Karpas-422 (cell line): ENCODE measurements at regions not wholly inside any gene's neighbourhood (a gene's known extent, or its start where the extent isn't known, plus 50 kb on each side); places are given as distances from the start of the nearest gene placed in this dataset.

Experiments
- DNase-seq: peaks from one replicate; pipeline ENCODE4 v3.0.0-alpha.2; 2015
- H2AFZ ChIP-seq: fragments of 200-600 bp; sonication (generic); 2 replicates; pipeline ENCODE4 v1.6.1; 2014; ENCODE audit warnings: antibody characterized with exemption, low read length, mixed read lengths
- H3K27ac ChIP-seq: fragments of 200-600 bp; sonication (generic); 2 replicates; pipeline ENCODE4 v1.5.1; 2014; ENCODE audit warnings: mild to moderate bottlenecking, low read length, moderate library complexity
- H3K27me3 ChIP-seq: fragments of 200-600 bp; sonication (generic); 2 replicates; pipeline ENCODE4 v1.6.1; 2014; ENCODE audit warnings: low read length, mixed read lengths
- H3K36me3 ChIP-seq: fragments of 200-600 bp; sonication (generic); 2 replicates; pipeline ENCODE4 v1.6.1; 2014; ENCODE audit warnings: low read length, mixed read lengths; ENCODE audit not compliant: insufficient read depth
- H3K4me1 ChIP-seq: fragments of 200-600 bp; sonication (generic); 2 replicates; pipeline ENCODE4 v1.6.1; 2014; ENCODE audit warnings: mild to moderate bottlenecking, low read length, mixed read lengths
- H3K4me2 ChIP-seq: fragments of 200-600 bp; sonication (generic); 2 replicates; pipeline ENCODE4 v1.6.1; 2014; ENCODE audit warnings: low read length, low read depth, mild to moderate bottlenecking; ENCODE audit not compliant: poor library complexity, severe bottlenecking
- H3K4me3 ChIP-seq: fragments of 200-600 bp; sonication (generic); 2 replicates; pipeline ENCODE4 v1.5.1; 2014; ENCODE audit warnings: mild to moderate bottlenecking, antibody characterized with exemption, low read length, mixed read lengths
- H3K79me2 ChIP-seq: fragments of 200-600 bp; sonication (generic); 2 replicates; pipeline ENCODE4 v1.6.1; 2014; ENCODE audit warnings: mild to moderate bottlenecking, low read length, mixed read lengths
- H3K9ac ChIP-seq: fragments of 200-600 bp; sonication (generic); 2 replicates; pipeline ENCODE4 v1.6.0; 2014; ENCODE audit warnings: low read length
- H3K9me2 ChIP-seq: fragments of 200-600 bp; sonication (generic), shearing (Covaris generic); replicated peaks from 2 replicates; pipeline ENCODE4 v1.6.0; 2014; ENCODE audit warnings: mild to moderate bottlenecking, low read length, moderate library complexity; ENCODE audit not compliant: insufficient read depth
- H3K9me3 ChIP-seq: fragments of 300-700, 200-600 bp; sonication (generic); 2 replicates; pipeline ENCODE4 v1.6.1; 2014; ENCODE audit warnings: low read length, mixed read lengths
- H4K20me1 ChIP-seq: fragments of 200-600 bp; sonication (generic); 2 replicates; pipeline ENCODE4 v1.6.1; 2014; ENCODE audit warnings: mild to moderate bottlenecking, antibody characterized with exemption, low read length, low read depth; ENCODE audit not compliant: insufficient read depth

DNA sequence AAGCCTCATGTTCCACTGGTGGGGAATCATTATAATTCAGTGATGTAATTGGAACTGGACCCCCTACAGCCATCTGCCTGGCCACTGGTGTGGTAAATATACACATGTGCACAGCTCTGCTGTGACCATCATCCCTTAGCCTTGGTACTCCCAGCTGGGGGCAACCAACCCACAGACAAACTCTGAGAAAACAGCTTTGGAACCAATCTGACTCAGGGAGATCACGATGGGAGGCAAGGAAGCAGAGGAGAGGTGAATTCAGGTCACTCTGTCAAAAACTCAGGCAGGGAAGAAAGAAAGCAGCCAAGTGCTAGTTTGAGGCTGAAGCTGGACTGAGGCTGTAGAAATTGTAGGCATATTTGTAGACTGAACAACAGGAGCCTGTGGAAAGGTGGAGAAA lies 197.8 kb upstream of the GALNT2 start:
- Histone ChIP-seq H3K79me2 (no peaks in the 10 kb centered on the region), H2AFZ (no peak overlapping the region), H3K4me1 (no peaks in the 10 kb centered on the region), H3K4me2 (no peak overlapping the region), H3K9ac (no peak overlapping the region), H3K27ac (no peak overlapping the region), H3K36me3 (no peaks in the 10 kb centered on the region), H4K20me1 (no peaks in the 10 kb centered on the region), H3K9me2 (no peaks in the 10 kb centered on the region), H3K4me3 (no peak overlapping the region), H3K27me3 (no peaks in the 10 kb centered on the region), H3K9me3 (no peaks in the 10 kb centered on the region)
- no peak for DNase-seq

GRCh38 chr1:229869687-229870086 lies 197.4 kb upstream of the GALNT2 start:
- Histone ChIP-seq H4K20me1 (no peaks in the 10 kb centered on the region), H3K79me2 (no peaks in the 10 kb centered on the region), H3K4me1 (no peaks in the 10 kb centered on the region), H3K9me3 (no peaks in the 10 kb centered on the region), H3K4me2 (no peak overlapping the region), H3K27me3 (no peaks in the 10 kb centered on the region), H3K36me3 (no peaks in the 10 kb centered on the region), H3K27ac (no peak overlapping the region), H3K9me2 (no peaks in the 10 kb centered on the region), H3K9ac (no peak overlapping the region), H3K4me3 (no peak overlapping the region), H2AFZ (no peak overlapping the region)
- no peak for DNase-seq

DNA sequence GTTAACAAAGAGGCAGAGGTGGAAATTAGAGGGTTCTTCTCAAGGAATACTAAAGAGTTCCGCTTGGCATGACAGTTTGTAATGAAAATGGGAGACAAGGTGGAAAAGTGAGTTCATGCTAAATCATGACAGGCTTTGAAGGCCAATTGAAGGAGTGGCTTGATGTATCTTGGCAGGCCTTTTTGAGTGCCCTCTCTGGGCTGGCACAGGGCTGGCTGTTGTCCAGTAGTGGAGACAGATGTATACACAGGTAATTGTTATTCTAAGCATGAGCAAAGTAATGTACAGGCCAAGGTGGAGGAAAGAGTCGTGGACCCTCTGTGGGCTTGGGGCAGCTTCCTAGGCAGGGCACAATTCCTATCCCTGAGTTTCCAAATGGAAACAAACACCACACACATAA lies 196.7 kb upstream of the GALNT2 start:
- no peak overlapping the region for H3K4me3 ChIP-seq
- H3K36me3 ChIP-seq = no peaks in the 10 kb centered on the region
- no peaks in the 10 kb centered on the region for H3K79me2 ChIP-seq
- no peak overlapping the region for H3K4me2 ChIP-seq
- no peaks in the 10 kb centered on the region for H3K9me3 ChIP-seq
- H3K9me2 ChIP-seq = no peaks in the 10 kb centered on the region
- no peak for DNase-seq
- no peak overlapping the region for H2AFZ ChIP-seq
- no peak overlapping the region for H3K27ac ChIP-seq
- no peaks in the 10 kb centered on the region for H3K27me3 ChIP-seq
- no peaks in the 10 kb centered on the region for H3K4me1 ChIP-seq
- no peaks in the 10 kb centered on the region for H4K20me1 ChIP-seq
- H3K9ac ChIP-seq = no peak overlapping the region

DNA sequence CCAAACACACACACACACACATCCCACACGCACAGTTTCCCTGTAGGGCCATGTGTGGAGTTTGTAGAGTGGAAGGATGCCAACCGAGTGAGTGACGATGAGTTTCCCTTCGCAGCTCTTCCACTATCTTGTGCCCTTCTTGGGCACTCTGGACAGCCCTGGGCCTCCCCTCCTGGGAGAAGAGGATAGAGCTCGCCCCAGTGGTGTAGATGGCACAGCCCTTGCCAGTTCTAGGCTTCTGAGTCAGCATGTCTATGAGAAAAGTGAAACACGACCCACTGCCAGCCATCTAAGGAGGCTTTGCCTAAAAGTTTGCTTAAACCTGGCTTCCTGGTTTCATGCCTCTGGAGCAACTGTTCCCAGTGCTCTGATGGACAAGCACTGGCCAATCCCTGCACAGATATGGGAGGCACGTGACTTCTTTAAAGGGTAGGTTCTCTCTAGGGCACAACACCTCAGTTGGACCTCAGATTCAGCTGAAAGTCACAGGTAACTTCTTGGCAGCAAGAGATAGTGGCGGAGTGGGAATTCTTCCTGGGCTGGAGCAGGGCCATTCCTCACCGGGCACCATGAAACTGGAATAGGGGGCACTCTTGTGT lies 195.9 kb upstream of the GALNT2 start:
- no peak overlapping the region for H3K9ac ChIP-seq
- H3K27ac ChIP-seq = no peak overlapping the region
- no peak overlapping the region for H3K4me2 ChIP-seq
- no peaks in the 10 kb centered on the region for H3K27me3 ChIP-seq
- H3K9me2 ChIP-seq = no peaks in the 10 kb centered on the region
- no peaks in the 10 kb centered on the region for H3K4me1 ChIP-seq
- H2AFZ ChIP-seq = no peak overlapping the region
- no peak overlapping the region for H3K4me3 ChIP-seq
- no peaks in the 10 kb centered on the region for H3K9me3 ChIP-seq
- H3K36me3 ChIP-seq = no peaks in the 10 kb centered on the region
- no peaks in the 10 kb centered on the region for H4K20me1 ChIP-seq
- DNase-seq = no peak
- no peaks in the 10 kb centered on the region for H3K79me2 ChIP-seq

GRCh38 chr1:229874136-229874535 lies 192.9 kb upstream of the GALNT2 start:
- no peak overlapping the region for H3K4me3 ChIP-seq
- no peaks in the 10 kb centered on the region for H3K9me3 ChIP-seq
- no peaks in the 10 kb centered on the region for H3K79me2 ChIP-seq
- H3K27me3 ChIP-seq = no peaks in the 10 kb centered on the region
- no peak overlapping the region for H3K27ac ChIP-seq
- no peaks in the 10 kb centered on the region for H4K20me1 ChIP-seq
- H3K4me1 ChIP-seq = no peaks in the 10 kb centered on the region
- no peak overlapping the region for H2AFZ ChIP-seq
- no peak overlapping the region for H3K4me2 ChIP-seq
- H3K36me3 ChIP-seq = no peaks in the 10 kb centered on the region
- H3K9me2 ChIP-seq = no peaks in the 10 kb centered on the region
- DNase-seq = no peak
- H3K9ac ChIP-seq = no peak overlapping the region

- Histone ChIP-seq H3K27me3 (no peaks in the 10 kb centered on the region), H3K4me2 (no peak overlapping the region), H4K20me1 (no peaks in the 10 kb centered on the region), H3K36me3 (no peaks in the 10 kb centered on the region), H3K27ac (no peak overlapping the region), H2AFZ (no peak overlapping the region), H3K9me3 (no peaks in the 10 kb centered on the region), H3K79me2 (no peaks in the 10 kb centered on the region), H3K9me2 (no peaks in the 10 kb centered on the region), H3K4me1 (no peaks in the 10 kb centered on the region), H3K4me3 (no peak overlapping the region), H3K9ac (no peak overlapping the region)
- no peak for DNase-seq
Measured at GRCh38 chr1:229874609-229875008, 192.4 kb upstream of the GALNT2 start.

DNA sequence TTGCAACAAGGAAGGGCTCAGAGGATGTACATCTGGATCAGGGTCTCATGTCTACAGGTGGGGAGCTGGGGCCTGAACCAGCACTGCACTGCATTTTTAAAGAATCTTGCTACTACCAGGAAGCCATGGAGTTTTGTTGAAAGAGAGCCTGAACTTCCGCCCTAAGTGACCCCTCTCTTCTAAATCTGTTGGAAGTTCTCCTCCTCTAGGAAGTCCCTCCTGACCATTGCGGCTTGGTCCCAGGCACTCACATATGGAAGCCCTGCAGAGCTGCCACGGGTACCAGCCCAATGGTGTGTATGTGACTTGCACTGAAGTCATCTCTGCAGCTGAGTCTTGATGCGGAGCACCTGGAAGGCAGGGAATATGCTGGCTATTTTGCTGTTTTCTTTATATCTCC lies 192.0 kb upstream of the GALNT2 start:
- H3K4me3 ChIP-seq = no peak overlapping the region
- H3K9me2 ChIP-seq = no peaks in the 10 kb centered on the region
- H3K4me1 ChIP-seq = no peaks in the 10 kb centered on the region
- H3K27ac ChIP-seq = no peak overlapping the region
- no peaks in the 10 kb centered on the region for H4K20me1 ChIP-seq
- no peaks in the 10 kb centered on the region for H3K9me3 ChIP-seq
- H3K27me3 ChIP-seq = no peaks in the 10 kb centered on the region
- H3K79me2 ChIP-seq = no peaks in the 10 kb centered on the region
- DNase-seq = no peak
- no peak overlapping the region for H2AFZ ChIP-seq
- no peak overlapping the region for H3K9ac ChIP-seq
- no peaks in the 10 kb centered on the region for H3K36me3 ChIP-seq
- H3K4me2 ChIP-seq = no peak overlapping the region

GRCh38 chr1:229879746-229880145 lies 187.3 kb upstream of the GALNT2 start:
- H3K9ac ChIP-seq = no peak overlapping the region
- H2AFZ ChIP-seq = no peak overlapping the region
- no peak overlapping the region for H3K27ac ChIP-seq
- H3K36me3 ChIP-seq = no peaks in the 10 kb centered on the region
- no peaks in the 10 kb centered on the region for H3K9me3 ChIP-seq
- no peak overlapping the region for H3K4me2 ChIP-seq
- H3K4me3 ChIP-seq = no peak overlapping the region
- no peak for DNase-seq
- H3K79me2 ChIP-seq = no peaks in the 10 kb centered on the region
- no peaks in the 10 kb centered on the region for H3K4me1 ChIP-seq
- H3K27me3 ChIP-seq = no peaks in the 10 kb centered on the region
- H3K9me2 ChIP-seq = no peaks in the 10 kb centered on the region
- no peaks in the 10 kb centered on the region for H4K20me1 ChIP-seq
